ENCODE measurements at regions not wholly inside any gene's neighbourhood (a gene's known extent, or its start where the extent isn't known, plus 50 kb on each side); places are given as distances from the start of the nearest gene placed in this dataset.
"Not testable (repeated sequence)": the region's sequence is repeated elsewhere in the genome, so short reads cannot be mapped to it uniquely, and the experiment has no call there.

DNA sequence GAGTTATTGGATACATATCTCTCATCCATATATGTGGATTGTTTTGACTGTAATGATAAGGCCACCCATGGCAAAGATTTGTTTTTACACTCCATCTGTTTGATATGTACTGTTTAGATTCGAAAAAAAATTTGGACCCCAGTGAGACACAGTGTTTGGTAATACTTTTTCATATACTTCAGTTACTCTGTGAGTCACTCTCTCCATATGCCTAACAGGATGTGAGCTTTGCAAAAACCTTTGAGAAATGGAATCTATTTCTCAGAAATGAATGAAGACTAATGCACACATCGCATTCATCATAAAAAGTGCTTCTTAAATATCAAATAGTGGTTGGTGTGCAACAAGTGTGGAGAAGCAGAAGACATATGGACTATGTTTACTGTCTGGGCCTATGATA lies 781.5 kb downstream of the SLC6A15 start:
- no peak overlapping the region for H3K27ac ChIP-seq
- H3K4me3 ChIP-seq = no peak overlapping the region
- no peaks in the 10 kb centered on the region for H3K36me3 ChIP-seq
- WGBS, 2 donors = 47 to 54% methylated on average over 2 of the region's 2 CpGs
- TF ChIP-seq EP300 (IDR thresholded peaks at IDR 0.05) (no peak), POLR2A (IDR thresholded peaks at IDR 0.05) (no peak)
- TF ChIP-seq, protein P1, sequence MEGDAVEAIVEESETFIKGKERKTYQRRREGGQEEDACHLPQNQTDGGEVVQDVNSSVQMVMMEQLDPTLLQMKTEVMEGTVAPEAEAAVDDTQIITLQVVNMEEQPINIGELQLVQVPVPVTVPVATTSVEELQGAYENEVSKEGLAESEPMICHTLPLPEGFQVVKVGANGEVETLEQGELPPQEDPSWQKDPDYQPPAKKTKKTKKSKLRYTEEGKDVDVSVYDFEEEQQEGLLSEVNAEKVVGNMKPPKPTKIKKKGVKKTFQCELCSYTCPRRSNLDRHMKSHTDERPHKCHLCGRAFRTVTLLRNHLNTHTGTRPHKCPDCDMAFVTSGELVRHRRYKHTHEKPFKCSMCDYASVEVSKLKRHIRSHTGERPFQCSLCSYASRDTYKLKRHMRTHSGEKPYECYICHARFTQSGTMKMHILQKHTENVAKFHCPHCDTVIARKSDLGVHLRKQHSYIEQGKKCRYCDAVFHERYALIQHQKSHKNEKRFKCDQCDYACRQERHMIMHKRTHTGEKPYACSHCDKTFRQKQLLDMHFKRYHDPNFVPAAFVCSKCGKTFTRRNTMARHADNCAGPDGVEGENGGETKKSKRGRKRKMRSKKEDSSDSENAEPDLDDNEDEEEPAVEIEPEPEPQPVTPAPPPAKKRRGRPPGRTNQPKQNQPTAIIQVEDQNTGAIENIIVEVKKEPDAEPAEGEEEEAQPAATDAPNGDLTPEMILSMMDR (IDR thresholded peaks at IDR 0.05) = no peak
- H3K9me3 ChIP-seq = peaks cover 0 to 5% (median 0%) of the 10 kb centered on the region in 4 donors
- no peaks in the 10 kb centered on the region for H3K27me3 ChIP-seq
- no peaks in the 10 kb centered on the region for H3K4me1 ChIP-seq
- no peak for DNase-seq (ENCODE audit: low spot score in 2 of 2)

DNA sequence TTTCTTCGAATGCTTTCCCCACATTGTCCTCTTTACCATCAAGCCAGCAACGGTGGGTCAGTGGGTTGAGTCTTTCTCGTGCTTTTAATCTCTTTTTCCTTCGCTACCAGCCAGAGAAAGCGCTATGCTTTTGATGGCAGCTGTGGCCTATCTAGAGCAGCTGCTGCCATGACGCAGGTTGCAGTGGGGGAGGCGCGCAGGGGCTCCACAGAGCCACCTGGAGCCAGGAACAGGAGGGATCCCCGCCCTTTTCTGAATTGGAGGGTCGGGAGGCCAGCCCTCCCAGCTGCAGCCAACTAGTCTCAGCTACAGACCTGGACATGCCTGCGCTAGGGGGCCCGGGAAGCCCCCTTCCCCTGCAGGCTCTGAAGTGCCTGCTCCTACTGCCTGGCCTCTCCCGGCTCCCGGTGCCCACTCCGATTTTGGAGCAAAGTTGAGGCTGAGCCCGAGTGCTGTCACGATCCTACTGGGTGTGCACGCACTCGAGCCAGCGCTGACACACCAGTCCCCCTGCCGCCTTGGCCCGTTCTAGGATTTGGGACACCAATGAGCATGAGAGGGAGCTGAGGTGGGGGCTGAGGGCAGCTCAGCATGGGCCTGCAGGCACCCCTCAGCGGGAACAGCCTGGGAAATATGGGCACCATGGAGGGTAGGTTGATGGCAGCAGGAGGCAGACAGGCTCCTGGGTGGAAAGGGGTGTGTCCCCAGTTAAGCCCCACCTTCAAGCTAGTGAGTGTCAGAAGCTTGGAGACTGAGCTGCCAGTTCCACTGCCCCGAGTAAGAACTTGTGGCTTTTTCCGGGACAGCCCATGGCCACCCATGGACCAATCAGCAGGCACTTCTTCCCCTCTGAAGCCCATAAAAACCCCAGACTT lies 784.2 kb downstream of the SLC6A15 start:
- H3K36me3 ChIP-seq = no peaks in the 10 kb centered on the region
- H3K27me3 ChIP-seq = no peaks in the 10 kb centered on the region
- H3K27ac ChIP-seq = no peak overlapping the region
- no peak for DNase-seq (ENCODE audit: low spot score in 2 of 2)
- TF ChIP-seq POLR2A (IDR thresholded peaks at IDR 0.05) = no peak
- no peak for TF ChIP-seq EP300 (IDR thresholded peaks at IDR 0.05)
- TF ChIP-seq, protein P1 (IDR thresholded peaks at IDR 0.05) = no peak
- no peaks in the 10 kb centered on the region for H3K4me1 ChIP-seq
- no peak overlapping the region for H3K4me3 ChIP-seq
- 79 to 88% methylated on average over 15 to 24 of the region's 25 CpGs for WGBS, 2 donors
- H3K9me3 ChIP-seq = peaks cover 0 to 5% (median 0%) of the 10 kb centered on the region in 4 donors

DNA sequence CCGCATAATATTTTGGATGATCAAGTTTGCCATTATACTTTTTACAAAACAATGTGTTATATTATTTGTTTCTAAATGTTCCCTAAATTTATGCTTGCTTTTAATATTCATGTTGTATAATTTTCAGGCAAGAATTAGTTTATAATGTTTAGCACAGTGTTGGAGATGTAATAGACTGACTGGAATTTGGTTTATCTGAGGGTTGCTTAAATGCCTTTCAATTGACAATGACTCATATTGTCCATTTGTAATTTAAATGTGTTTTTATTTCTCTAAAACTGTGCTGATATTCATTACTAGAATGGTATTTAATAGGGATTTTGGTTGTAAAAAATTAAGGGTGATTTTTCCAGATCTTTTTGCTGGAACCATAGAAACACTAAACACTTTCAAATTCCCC lies 788.4 kb downstream of the SLC6A15 start:
- WGBS, 2 donors = 55 to 71% methylated on average over 1 of the region's 1 CpG

DNA sequence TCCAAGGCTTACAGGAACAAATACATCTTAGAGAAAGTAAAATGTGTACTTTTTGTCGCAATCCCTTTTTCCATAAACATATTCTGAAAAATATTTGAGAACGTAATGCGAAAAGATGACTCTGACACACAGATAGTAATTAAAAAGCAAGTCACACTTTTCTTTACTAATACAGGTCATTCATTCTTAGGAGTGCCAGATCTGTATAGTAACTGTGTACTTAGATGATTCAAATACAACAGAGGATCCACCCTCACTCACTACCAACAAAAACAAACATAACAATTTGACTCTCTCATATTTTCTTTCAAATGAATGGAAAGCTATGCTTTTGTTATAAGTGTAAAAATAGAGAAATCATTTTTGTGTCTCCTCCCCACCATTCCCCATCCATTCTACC lies 795.4 kb downstream of the SLC6A15 start:
- TF ChIP-seq, protein P1 (IDR thresholded peaks at IDR 0.05) = no peak
- TF ChIP-seq EP300 (IDR thresholded peaks at IDR 0.05) (no peak), POLR2A (IDR thresholded peaks at IDR 0.05) (no peak)
- Histone ChIP-seq H3K4me3 (no peak overlapping the region), H3K4me1 (no peaks in the 10 kb centered on the region), H3K36me3 (no peaks in the 10 kb centered on the region), H3K27ac (no peak overlapping the region), H3K27me3 (no peaks in the 10 kb centered on the region), H3K9me3 (no peaks in the 10 kb centered on the region)
- DNase-seq (ENCODE audit: low spot score in 2 of 2) = no peak
- WGBS, 2 donors = 61 to 70% methylated on average over 3 of the region's 3 CpGs

More for the DNA sequence above, 788.4 kb downstream of the SLC6A15 start:
- H3K9me3 ChIP-seq = peaks cover 0 to 5% (median 0%) of the 10 kb centered on the region in 4 donors
- DNase-seq (ENCODE audit: low spot score in 2 of 2) = no peak
- no peak overlapping the region for H3K27ac ChIP-seq
- TF ChIP-seq POLR2A (IDR thresholded peaks at IDR 0.05) (no peak), EP300 (IDR thresholded peaks at IDR 0.05) (no peak)
- TF ChIP-seq, protein P1 (IDR thresholded peaks at IDR 0.05) = no peak
- no peaks in the 10 kb centered on the region for H3K36me3 ChIP-seq
- H3K4me1 ChIP-seq = no peaks in the 10 kb centered on the region
- H3K27me3 ChIP-seq = no peaks in the 10 kb centered on the region
- H3K4me3 ChIP-seq = no peak overlapping the region

DNA sequence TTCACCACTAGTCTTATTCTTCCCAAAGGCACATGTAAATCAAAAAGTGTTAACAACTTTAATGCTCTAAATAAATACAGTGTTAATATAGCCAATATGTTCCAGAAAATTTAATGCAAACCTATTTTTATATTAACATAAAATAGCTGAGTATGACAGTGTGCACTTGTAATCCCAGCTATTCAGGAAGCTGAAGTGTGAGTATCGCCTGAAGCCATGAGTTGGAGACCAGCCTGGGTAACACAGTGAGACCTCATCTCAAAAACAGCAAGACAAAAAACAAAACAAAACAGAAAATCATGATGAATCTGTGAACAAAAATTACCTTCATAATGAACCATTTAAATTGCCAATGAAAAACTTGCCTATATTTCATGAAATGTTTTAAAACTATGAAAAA lies 798.9 kb downstream of the SLC6A15 start:
- H3K27ac ChIP-seq = no peak overlapping the region
- no peaks in the 10 kb centered on the region for H3K27me3 ChIP-seq
- WGBS, 2 donors = 89% methylated on average over 1 of the region's 1 CpG
- no peak overlapping the region for H3K4me3 ChIP-seq
- no peaks in the 10 kb centered on the region for H3K36me3 ChIP-seq
- TF ChIP-seq POLR2A (IDR thresholded peaks at IDR 0.05) (no peak), EP300 (IDR thresholded peaks at IDR 0.05) (no peak)
- TF ChIP-seq, protein P1 (IDR thresholded peaks at IDR 0.05) = no peak
- no peaks in the 10 kb centered on the region for H3K4me1 ChIP-seq
- no peak for DNase-seq (ENCODE audit: low spot score in 2 of 2)
- peaks cover 0 to 4% (median 0%) of the 10 kb centered on the region in 4 donors for H3K9me3 ChIP-seq

DNA sequence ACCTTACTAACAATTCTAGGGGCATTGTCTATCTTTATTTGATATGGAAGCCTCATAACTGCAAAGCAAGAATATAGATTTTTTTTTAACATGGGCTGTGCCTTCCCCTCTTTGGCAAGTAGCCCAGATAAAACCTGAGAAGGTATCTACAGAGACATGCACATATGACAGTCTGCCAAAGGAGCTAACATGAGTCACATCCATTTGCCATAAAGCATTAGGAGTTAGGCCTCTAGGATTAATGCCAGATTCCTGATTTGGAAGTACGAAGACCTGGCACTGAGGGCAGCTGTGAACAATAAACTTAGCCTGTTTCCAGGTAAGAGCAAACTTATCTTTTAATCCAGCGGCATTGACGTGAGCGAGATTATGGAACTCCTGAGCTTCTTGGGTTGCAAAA lies 808.7 kb downstream of the SLC6A15 start:
- H3K4me3 ChIP-seq = not testable (repeated sequence)

DNA sequence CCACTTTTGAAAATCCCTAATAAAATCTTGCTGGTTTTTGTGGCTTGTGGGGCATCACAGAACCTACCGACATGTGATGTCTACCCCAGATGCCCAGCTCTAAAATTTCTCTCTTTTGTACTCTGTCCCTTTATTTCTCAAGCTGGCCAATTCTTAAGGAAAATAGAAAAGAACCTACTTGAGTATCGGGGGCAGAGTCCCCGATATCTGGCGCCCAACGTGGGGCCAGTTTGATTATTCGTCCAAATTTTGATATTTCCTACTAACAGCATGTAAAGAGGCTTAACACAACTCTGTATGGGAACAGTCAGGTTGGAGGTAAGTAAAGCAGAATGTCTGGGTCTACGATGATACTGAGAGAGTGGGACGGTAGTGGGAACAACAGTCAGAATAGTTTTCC lies 810.6 kb downstream of the SLC6A15 start:
- not testable (repeated sequence) for H3K4me3 ChIP-seq; H3K27me3 ChIP-seq; H3K27ac ChIP-seq; DNase-seq (ENCODE audit: low spot score in 2 of 2); H3K36me3 ChIP-seq; H3K4me1 ChIP-seq
- H3K9me3 ChIP-seq = peaks cover 0 to 59% (median 1%) of the 10 kb centered on the region in 4 donors
- 94 to 99% methylated on average over 8 of the region's 8 CpGs for WGBS, 2 donors

More for the DNA sequence above, 808.7 kb downstream of the SLC6A15 start:
- WGBS, 2 donors = 90 to 94% methylated on average over 4 of the region's 4 CpGs
- not testable (repeated sequence) for DNase-seq (ENCODE audit: low spot score in 2 of 2); H3K27ac ChIP-seq; H3K36me3 ChIP-seq; H3K27me3 ChIP-seq; H3K4me1 ChIP-seq
- peaks cover 0 to 52% (median 1%) of the 10 kb centered on the region in 4 donors for H3K9me3 ChIP-seq

DNA sequence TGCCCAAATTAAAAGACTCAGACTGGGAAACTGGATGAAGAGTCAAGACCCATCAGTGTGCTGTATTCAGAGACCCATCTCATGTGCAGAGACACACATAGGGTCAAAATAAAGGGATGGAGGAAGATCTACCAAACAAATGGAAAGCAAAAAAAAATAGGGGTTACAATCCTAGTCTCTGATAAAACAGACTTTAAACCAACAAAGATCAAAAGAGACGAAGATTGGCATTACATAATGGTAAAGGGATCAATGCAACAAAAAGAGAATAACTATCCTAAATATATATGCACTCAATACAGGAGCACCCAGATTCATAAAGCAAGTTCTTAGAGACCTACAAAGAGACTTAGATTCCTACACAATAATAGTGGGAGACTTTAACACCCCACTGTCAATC lies 813.0 kb downstream of the SLC6A15 start:
- not testable (repeated sequence) for H3K27ac ChIP-seq; H3K36me3 ChIP-seq; H3K27me3 ChIP-seq; DNase-seq (ENCODE audit: low spot score in 2 of 2); H3K4me1 ChIP-seq; H3K4me3 ChIP-seq
- H3K9me3 ChIP-seq = peaks cover 0 to 55% (median 1%) of the 10 kb centered on the region in 4 donors
- WGBS, 2 donors = 89 to 94% methylated on average over 1 of the region's 1 CpG
